ENCODE measurements at regions not wholly inside any gene's neighbourhood (a gene's known extent, or its start where the extent isn't known, plus 50 kb on each side); places are given as distances from the start of the nearest gene placed in this dataset.
"Not testable (repeated sequence)": the region's sequence is repeated elsewhere in the genome, so short reads cannot be mapped to it uniquely, and the experiment has no call there.

- DNase-seq (ENCODE audit: low read depth in 1 of 2, low spot score in 1 of 2) = no peak
Observed at GRCh38 chr17:52451294-52451861, 292.9 kb upstream of the CA10 start.

GRCh38 chr17:52442350-52442749 lies 283.8 kb upstream of the CA10 start:
- no peak for DNase-seq (ENCODE audit: low read depth in 1 of 2, low spot score in 1 of 2)

GRCh38 chr17:52420555-52421078 lies 262.1 kb upstream of the CA10 start:
- no peak for DNase-seq (ENCODE audit: low read depth in 1 of 2, low spot score in 1 of 2)

- DNase-seq (ENCODE audit: low read depth in 1 of 2, low spot score in 1 of 2) = no peak
Observed at GRCh38 chr17:52419229-52419641, 260.7 kb upstream of the CA10 start.

GRCh38 chr17:52410781-52411180 lies 252.3 kb upstream of the CA10 start:
- no peak for DNase-seq (ENCODE audit: low read depth in 1 of 2, low spot score in 1 of 2)

- not testable (repeated sequence) for DNase-seq (ENCODE audit: low read depth in 1 of 2, low spot score in 1 of 2)
Observed at GRCh38 chr17:52409222-52409621, 250.7 kb upstream of the CA10 start.

- DNase-seq (ENCODE audit: low read depth in 1 of 2, low spot score in 1 of 2) = no peak
Observed at GRCh38 chr17:52395308-52395707, 236.8 kb upstream of the CA10 start.

GRCh38 chr17:52390422-52390821 lies 231.9 kb upstream of the CA10 start:
- no peak for DNase-seq (ENCODE audit: low read depth in 1 of 2, low spot score in 1 of 2)

GRCh38 chr17:52389632-52390031 lies 231.1 kb upstream of the CA10 start:
- no peak for DNase-seq (ENCODE audit: low read depth in 1 of 2, low spot score in 1 of 2)

- no peak for DNase-seq (ENCODE audit: low read depth in 1 of 2, low spot score in 1 of 2)
Observed at GRCh38 chr17:52388941-52389340, 230.4 kb upstream of the CA10 start.

GRCh38 chr17:52384695-52385094 lies 226.2 kb upstream of the CA10 start:
- DNase-seq (ENCODE audit: low read depth in 1 of 2, low spot score in 1 of 2) = no peak

GRCh38 chr17:52383493-52384100 lies 225.1 kb upstream of the CA10 start:
- DNase-seq (ENCODE audit: low read depth in 1 of 2, low spot score in 1 of 2) = no peak

- DNase-seq (ENCODE audit: low read depth in 1 of 2, low spot score in 1 of 2) = no peak
Observed at GRCh38 chr17:52378860-52379259, 220.3 kb upstream of the CA10 start.

- no peak for DNase-seq (ENCODE audit: low read depth in 1 of 2, low spot score in 1 of 2)
Observed at GRCh38 chr17:52376137-52376536, 217.6 kb upstream of the CA10 start.

- DNase-seq (ENCODE audit: low read depth in 1 of 2, low spot score in 1 of 2) = no peak
Observed at GRCh38 chr17:52368886-52369285, 210.4 kb upstream of the CA10 start.

GRCh38 chr17:52357854-52358253 lies 199.3 kb upstream of the CA10 start:
- DNase-seq (ENCODE audit: low read depth in 1 of 2, low spot score in 1 of 2) = no peak

- DNase-seq (ENCODE audit: low read depth in 1 of 2, low spot score in 1 of 2) = no peak
Observed at GRCh38 chr17:52336796-52337195, 178.3 kb upstream of the CA10 start.

GRCh38 chr17:52306314-52306713 lies 147.8 kb upstream of the CA10 start:
- DNase-seq (ENCODE audit: low read depth in 1 of 2, low spot score in 1 of 2) = no peak

- no peak for DNase-seq (ENCODE audit: low read depth in 1 of 2, low spot score in 1 of 2)
Observed at GRCh38 chr17:52298881-52299280, 140.4 kb upstream of the CA10 start.

- no peak for DNase-seq (ENCODE audit: low read depth in 1 of 2, low spot score in 1 of 2)
Observed at GRCh38 chr17:52297230-52298010, 138.9 kb upstream of the CA10 start.

GRCh38 chr17:52294301-52294700 lies 135.8 kb upstream of the CA10 start:
- DNase-seq (ENCODE audit: low read depth in 1 of 2, low spot score in 1 of 2) = no peak

GRCh38 chr17:52287611-52288010 lies 129.1 kb upstream of the CA10 start:
- DNase-seq (ENCODE audit: low read depth in 1 of 2, low spot score in 1 of 2) = no peak
